HG02884 (cell line): ENCODE measurements at regions not wholly inside any gene's neighbourhood (a gene's known extent, or its start where the extent isn't known, plus 50 kb on each side); places are given as distances from the start of the nearest gene placed in this dataset.
"Not testable (repeated sequence)": the region's sequence is repeated elsewhere in the genome, so short reads cannot be mapped to it uniquely, and the experiment has no call there.

Source experiments
- ATAC-seq: cut with Tn5 transposase; IDR thresholded peaks from one replicate; pipeline ENCODE4 v1.9.1; 2021; ENCODE audit warnings: mild to moderate bottlenecking, moderate library complexity; ENCODE audit not compliant: unreplicated experiment

DNA sequence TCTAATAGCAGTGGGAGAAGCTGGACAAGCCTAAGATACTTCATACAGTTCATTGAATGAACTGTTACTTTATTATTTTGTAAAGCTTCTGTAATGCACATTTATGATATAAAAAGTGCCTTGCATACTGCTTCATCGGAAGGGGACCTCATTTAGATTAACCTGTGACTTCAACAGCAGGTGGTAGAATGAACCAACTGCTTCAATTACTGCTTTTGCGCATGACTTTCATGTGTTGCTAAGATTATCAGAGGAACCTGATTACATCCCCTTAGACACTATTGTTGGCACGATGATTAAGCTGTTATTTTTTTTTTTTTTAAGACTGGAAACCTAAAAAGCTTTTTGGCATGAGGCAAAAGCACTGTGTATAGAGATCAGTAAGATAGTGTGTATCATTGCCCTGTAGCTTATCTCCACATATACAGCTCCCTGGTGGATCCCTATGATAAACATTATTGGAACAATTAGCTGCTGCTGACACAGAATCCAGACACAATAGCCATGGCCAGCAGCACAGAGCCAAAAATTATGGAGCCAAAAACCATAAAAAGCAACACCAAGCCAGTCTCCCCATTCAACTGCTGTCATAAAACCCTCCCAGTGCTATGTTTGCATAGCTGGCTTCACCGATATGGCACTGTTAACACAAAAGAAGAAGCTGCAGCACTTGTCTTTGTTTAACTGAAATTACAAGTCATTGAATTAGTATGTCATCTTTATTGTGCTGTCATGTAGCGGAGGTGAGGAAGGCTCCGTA, 731.6 kb upstream of the MMS22L start:
- ATAC-seq = no peak

DNA sequence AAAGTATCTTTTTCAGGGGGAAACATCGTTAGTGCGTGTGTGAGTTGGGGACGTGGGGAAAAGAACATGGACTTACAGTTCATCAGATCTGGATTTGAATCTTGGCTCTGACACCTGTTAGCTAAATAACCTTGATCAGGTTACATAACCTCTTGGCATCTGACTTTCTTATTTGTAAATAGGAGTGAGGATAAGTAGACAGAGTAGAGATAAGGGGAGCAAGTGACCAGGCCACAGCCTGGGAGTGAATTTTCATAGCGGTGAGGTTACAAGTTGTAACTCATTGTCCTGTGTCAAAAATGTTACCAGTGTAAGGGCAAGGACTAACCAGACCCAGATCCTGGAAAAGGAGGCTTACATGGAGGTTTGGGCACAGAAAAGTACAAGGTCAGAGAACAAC, 733.5 kb upstream of the MMS22L start:
- ATAC-seq = no peak

DNA sequence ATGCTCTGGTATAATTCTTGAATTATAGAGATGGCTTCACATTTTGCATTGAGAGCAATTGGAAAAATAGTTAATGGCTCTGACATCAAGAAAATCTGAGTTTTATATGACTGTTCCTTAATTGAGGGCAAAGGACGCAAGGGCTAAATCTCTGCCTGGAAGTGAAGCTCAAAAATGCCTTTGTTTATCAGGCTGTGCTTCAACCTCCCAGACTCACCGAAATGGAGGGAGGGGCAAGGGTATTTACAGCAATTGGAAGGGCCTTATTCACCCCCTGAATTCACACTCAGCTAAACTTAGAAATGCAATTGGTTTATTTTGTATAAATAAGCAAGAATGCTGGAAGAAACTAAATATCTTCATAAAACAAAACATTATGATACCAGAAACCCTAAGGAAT, 737.2 kb upstream of the MMS22L start:
- ATAC-seq = no peak

DNA sequence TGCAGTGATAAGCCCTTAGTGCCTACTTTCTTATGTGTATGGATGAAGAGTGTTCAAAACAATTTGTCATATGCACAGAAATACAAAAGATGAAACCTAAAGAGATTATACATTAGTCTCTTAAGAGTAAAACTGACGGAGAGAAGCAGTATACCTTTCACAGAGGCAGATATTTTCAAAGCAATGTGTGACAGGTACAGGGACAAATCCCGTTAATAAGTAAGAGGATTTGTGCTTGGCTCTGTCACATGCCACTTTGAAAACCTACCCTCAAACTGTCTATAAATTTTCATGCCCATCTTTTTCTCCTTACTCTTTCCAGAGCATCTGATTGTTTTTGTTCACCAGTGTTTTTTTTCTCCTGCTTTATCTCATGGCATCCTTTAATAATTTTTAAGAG, 741.3 kb upstream of the MMS22L start:
- ATAC-seq = no peak

DNA sequence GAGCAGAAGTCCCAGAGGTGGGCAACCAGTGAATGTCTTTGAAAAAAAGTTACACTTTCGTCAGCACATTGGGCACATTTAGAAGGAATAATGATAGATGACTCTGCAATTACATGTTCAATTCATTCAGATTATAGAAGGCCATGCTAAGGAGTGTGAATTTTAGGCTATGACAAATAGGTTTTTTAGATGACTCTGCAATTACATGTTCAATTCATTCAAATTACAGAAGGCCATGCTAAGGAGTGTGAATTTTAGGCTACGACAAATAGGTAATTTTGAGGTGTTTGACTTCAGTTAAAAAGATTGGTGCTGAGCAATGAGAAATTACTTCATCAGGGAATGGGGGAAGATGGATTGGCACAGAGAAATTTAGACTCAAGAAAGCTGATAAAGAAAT, 744.9 kb upstream of the MMS22L start:
- ATAC-seq = no peak

DNA sequence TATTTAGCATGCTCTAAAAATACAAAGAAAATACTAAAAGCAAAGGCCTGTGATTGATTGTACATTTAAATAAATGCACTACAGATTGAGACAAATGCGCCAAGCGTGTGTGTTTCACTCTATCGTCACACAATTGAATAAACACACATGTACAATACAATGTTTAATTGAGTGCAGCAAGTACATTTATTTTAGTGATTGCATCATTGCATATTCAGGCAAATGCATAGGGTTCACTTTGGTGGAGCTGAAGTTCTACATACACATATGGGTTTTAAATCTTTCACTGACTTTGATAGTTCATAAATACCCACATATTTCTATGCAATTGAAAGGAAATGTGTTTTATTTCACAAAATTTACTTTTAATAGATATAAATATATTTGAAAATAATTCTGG, 750.6 kb upstream of the MMS22L start:
- no peak for ATAC-seq

DNA sequence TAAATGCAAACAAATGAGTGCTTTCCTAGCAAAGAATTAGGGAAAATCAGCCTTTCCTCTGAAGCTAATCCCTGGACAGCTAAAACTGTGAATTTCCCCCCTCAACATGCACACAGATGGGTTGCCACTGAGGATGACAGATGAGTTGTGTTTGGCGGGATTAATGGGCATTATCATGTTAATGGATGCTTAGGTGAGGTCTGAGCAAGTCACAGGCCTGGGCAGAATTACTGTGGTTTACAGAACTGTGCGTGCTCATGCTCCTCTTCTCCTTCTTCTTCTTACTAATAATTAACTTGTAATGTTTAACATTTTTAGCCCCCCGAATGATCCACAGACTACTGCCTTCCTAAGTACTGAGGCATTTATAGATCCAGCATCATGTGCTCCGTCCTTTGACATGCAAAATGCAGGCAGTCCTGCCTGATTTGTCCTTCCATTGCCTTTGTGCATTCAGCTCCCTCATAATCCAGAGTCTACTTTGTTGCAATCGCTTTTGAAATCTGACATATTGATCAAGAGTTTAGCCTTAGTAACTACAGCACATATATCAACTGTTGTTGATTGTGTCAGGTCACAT, 753.4 kb upstream of the MMS22L start:
- ATAC-seq = no peak

DNA sequence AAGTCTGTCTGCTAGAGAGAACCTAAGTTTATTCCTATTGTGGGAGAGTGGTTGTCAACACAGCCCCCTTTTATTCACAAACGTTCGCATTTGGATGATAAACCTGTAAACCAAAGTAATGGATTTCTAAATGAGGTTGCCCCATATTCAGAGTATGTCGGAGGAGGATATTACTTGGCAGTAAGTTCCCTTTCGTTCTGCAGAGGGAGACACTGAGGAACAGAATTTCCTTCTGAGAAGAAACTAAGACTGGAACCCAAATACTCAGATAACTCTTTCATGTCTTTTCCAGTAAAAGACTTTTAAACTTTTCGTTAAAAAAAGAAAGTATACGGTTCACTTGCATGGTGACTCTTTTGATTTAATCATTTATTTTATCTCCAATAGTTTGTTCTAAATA, 754.6 kb upstream of the MMS22L start:
- ATAC-seq = no peak

DNA sequence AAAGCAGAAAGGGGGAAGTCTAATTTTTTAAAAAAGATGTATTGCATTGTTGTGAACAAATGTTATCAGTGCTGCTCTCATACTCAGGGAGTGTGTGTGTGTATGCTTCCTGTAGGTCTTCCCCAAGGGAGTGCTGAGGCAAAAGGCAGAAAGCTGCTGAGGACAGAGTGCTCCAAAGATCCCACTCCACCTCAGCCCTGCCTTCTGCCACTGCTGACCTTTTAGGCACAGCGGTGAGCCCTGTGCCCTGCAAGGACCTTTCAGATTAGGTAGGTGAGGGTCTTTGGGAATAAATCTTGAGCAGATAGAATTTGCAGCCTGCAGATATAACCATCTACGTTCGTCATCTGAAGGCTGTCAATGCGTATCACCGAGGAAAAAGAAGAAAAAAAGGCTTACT, 756.4 kb upstream of the MMS22L start:
- ATAC-seq = no peak

DNA sequence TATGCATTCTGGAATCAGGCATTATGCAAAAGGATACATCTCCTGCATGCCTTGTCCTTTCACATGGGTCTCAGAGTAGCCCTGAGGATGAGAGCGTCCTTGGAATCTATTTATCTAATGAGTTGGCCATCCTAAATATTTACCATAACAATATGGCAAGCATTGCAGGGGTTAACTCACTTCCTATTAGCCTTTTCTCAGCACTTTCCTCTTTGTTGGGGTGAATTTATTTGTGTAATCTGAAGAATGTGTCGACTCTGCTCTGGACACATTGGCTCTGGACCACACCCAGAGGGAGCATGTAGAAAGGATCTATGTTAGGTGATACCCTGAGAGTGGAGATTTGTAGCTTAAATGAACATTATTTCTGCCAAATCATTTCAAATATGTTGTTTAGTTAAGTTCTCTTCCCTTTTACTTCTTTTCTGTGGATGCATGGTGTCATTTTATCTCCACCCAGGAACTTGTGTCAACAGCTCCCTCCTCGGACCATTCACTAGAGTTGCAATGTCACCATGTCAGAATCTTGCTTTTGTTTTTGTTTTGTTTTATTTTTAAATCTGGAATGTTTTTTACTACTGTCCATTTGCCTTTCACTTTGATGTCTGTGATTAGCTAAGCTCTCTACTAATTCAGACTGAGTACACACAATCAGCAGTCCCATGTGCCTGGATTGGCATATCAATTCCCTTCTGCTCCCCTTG, 757.0 kb upstream of the MMS22L start:
- no peak for ATAC-seq

DNA sequence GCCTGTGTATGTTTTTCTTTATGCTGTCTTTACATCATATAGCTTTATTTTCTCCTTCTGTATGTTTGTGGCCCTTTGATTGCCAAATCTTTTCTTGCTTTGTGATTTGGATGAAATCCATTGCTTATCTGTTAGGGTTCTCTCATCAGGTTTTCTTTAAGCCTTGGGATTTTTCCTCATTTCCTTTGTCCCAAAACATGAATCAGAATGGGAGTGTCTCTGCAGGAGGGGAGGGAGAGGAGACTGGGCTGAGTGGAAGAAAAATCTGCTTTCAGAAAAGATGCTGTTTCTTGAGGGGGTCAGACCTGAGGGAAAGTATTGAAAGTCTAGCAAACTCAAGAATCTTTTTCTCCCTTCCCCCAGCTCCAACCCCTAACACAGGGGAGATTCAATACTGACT, 758.0 kb upstream of the MMS22L start:
- no peak for ATAC-seq

DNA sequence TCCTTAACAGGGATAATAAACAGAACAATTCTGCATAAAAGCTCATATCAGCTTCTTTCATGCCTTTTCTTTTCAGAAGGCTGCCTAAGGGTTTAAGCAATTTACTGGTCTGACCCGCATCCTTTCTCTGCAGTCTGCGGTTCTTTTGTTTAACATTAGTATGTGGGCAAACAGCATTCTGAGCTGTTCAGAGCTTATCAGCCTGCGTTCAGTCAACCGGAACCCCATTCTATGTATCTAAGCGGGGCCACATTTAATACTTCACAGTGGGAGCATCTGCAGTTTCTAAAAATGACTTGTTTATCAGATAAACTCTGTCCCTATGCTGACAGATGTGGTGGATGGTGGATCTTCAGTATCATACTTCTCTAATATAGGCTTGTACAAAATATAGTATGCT, 758.9 kb upstream of the MMS22L start:
- ATAC-seq = no peak

DNA sequence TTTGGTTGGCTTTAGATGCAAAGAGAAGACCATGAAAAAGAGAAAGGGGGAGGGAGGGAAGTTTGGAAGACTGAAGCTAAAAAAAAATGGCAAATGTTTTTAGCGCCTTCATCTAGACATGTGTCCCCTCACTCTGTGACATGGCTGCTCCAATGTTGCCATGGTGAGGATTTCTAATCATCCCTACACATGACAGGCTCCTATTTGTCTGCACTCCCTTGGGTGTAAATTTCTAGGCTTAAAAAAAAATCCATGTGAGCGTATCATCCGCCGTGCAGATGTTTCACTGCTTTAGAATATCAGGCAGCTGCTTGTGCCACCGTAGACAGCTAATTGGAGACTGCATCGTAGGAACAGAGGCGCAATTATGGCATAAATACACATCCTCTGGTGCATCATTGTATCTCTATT, 761.1 kb upstream of the MMS22L start:
- ATAC-seq = no peak

DNA sequence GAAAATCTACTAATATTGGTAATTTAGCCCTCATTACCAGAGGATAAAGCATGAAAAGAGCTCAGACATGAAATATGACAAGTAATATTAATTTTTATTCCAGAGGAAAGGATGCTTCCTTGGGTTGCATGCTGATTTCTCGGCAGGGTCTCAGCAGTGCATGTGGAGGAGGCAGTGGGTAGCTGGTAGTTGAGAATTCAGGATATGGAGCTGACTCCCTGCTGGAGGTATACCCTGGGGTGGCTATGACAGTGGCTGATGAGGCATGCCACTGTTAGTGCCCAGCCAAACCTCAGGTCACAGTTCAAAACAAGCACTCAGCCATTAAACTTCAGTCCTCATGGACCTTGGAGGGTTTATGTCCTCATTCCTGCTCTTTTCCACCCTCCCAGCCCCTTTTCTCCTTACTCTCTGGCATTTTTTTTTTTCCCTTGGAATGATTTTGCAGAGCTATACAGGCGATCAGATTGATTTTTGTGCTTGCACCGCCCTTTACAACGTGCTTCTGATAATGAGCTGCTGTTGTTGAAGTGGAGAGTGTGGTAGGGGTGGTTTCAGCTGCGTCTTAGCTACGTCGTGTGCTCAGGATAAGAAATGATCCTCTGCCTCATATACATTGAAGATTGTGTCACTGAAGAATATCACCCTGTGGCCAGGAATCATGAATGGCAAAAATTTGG, 761.9 kb upstream of the MMS22L start:
- ATAC-seq = no peak

DNA sequence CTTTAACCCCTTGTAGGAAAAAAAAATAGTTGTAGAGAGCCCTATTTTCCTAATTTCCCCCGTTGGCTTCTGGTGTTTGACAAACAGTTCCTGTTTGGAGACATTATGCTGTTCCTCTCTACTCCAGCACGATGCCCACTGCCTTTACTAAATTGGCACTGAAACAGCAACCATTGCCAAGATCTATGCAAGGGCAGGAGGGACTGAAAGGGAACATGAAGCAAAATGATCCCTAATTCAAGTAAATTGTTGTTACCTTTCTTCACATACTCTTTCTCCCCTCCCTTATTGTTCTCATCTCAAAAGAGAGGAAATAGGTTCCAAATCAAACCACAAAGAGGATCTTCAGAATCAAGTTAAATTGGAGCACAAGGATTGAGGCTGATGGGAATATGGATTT, 764.1 kb upstream of the MMS22L start:
- ATAC-seq = no peak

DNA sequence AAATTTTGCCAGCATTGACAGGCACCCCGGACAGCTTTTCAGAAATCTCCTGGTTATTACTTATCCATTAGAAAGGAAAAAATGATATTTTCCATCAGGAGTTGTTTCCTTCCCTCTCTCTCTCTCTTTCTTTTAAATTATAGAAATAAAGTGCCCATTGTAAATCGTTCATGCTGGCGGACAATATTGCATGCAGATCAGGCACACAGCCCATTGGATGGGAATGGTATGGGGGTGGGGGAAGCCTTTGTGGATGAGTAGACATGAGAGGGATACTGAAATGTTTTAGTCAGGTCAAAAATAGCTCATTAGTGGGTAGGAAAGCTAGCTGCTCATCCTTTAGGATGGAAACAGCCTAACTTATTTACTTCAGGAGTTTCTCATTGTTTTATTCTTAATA, 764.9 kb upstream of the MMS22L start:
- no peak for ATAC-seq

DNA sequence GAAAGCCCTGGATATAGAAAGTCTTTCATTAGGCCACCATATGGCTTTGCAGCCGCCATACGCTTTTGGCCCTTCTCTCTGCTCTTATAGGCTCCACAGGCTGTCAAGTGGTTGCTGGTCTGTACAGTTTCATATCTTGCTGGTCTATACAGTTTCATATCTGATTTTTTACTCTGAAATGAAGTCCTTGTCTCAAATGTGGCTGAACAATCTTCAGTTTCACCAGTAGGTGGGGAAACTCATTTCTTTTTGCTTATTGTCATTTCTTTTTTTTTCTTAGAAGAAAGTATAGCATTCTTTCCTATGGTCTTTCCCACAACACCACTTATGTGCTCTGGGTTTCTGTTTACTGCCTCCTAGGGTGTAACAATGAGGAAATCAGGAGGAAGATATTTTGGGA, 771.4 kb upstream of the MMS22L start:
- no peak for ATAC-seq

DNA sequence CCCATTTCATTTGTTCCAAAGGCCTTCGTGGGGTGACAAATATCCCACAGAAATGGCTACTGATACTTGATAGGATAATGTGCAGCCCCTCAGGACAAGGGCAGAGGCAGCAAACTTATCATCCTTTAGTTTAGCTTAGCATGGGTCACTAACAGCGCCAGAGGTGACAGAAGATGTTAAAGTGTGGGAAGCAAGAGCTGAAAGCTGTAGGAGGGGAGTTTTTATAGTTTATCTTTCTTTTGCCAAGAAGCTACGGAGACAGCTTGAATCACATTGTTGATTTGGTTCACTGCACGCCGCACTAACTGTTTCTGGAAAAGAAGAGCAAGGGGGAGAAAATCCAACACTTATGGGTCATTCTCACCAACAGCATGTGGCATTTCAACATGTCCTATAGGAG, 773.9 kb upstream of the MMS22L start:
- ATAC-seq = no peak

DNA sequence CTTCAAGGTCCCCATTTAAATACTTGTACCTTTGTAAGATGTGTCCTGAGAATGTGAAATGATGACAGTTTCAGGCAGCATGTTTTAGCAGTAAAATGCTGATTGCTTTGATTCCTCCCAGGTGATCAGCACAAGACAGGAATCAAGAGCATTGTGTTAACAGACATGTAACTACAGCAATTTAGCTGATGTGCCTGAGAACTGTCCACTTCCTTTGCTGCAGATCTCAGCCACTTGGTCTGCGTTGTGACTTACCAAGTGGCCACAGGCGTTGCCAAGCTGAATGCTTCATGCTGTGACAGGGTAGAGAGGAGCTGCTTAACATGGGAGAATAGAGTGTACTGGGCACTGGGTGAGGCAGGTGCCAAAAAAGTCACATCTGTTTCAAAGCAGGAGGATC, 767.0 kb upstream of the POU3F2 start:
- ATAC-seq = no peak

DNA sequence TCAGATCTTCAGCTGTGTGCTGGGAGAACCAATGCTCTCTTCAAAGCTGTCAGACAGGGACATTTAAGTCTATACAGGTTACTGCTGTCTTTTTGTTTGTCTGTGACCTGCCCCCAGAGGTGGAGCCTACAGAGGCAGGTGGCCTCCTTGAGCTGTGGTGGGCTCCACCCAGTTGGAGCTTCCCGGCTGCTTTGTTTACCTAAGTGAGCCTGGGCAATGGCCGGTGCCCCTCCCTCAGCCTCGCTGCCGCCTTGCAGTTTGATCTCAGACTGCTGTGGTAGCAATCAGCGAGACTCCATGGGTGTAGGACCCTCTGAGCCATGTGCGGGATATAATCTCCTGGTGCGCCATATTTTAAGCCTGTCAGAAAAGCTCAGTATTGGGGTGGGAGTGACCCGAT, 745.8 kb upstream of the POU3F2 start:
- ATAC-seq = not testable (repeated sequence)

DNA sequence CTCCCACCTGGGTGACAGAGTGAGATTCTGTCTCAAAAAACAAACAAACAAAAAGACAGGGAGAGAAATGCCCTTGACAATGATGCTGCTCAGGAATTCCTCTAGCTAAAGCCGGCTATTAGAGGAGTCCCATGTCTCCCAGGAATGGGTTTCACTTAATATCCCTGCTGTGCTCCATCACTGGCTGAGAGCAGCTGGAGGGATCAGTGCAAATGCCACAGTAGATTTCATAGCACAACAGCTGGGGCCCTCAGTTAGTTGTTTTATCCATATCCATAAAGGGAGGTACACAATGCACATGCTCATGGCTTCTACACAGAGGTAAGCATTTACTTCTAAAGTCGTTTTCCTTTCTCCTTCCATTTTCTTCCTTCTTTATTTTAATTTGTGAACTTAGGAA, 742.0 kb upstream of the POU3F2 start:
- ATAC-seq = no peak

DNA sequence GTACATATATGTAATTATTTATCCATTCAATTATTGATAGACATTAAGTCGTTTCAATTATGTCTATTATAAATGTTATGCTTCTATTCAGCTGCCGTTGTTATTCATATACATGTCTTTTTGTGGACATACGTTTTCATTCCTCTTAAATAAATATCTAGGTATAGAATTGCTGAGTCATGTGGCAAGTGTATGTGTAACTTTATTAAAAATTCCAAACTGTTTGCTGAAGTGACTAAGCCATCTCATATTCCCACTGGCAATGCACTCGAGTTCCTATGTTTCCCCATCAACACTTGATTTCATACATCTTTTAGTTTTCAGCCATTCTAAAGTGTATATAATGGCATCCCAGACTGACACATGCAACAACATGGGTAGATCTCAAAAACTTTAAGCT, 739.7 kb upstream of the POU3F2 start:
- ATAC-seq = no peak
